Body of pancreas (tissue), 4 donors: ENCODE measurements at regions not wholly inside any gene's neighbourhood (a gene's known extent, or its start where the extent isn't known, plus 50 kb on each side); places are given as distances from the start of the nearest gene placed in this dataset.

ENCODE experiments used
- CTCF ChIP-seq, 7 experiments: fragments of 450-650 bp in 4 of 7; fragments of 200-600 bp in 3 of 7; sonication (generic) in 3 of 7; IDR thresholded peaks; one replicate each; pipeline ENCODE4 v1.5.1; 2016 to 2019; ENCODE audit warnings: antibody characterized with exemption in 7 of 7
- POLR2A ChIP-seq, 3 donors: fragments of 450-650 bp; IDR thresholded peaks; one replicate each; pipeline ENCODE4 v1.6.1; 2016; ENCODE audit warnings: antibody characterized with exemption in 3 of 3, mild to moderate bottlenecking in 2 of 3

- no peak for TF ChIP-seq CTCF (IDR thresholded peaks at IDR 0.05)
- TF ChIP-seq POLR2A (IDR thresholded peaks at IDR 0.05), result no peak
These were observed 106.0 kb downstream of the FOXF2 start for GRCh38 chr6:1495344-1495743.
